GM23338 (cell line): ENCODE measurements at regions not wholly inside any gene's neighbourhood (a gene's known extent, or its start where the extent isn't known, plus 50 kb on each side); places are given as distances from the start of the nearest gene placed in this dataset.

Source experiments
- ATAC-seq: fragments of 200-7000 bp; cut with Tn5 transposase; 3 replicates; pipeline ENCODE4 v1.9.1; 2020
- DNase-seq: peaks from one replicate; pipeline ENCODE4 v3.0.0-alpha.2; 2015; ENCODE audit warnings: low spot score
- H2AFZ ChIP-seq: fragments of 200-600 bp; sonication (generic); 2 replicates; pipeline ENCODE4 v1.8.0; 2016; ENCODE audit warnings: antibody characterized with exemption, mild to moderate bottlenecking, moderate library complexity
- H3F3A ChIP-seq: fragments of 200-600 bp; sonication (generic); replicated peaks from 2 replicates; pipeline ENCODE4 v1.8.0; 2017; ENCODE audit warnings: antibody characterized with exemption, mixed run types, low read depth
- H3K27ac ChIP-seq: fragments of 200-600 bp; sonication (generic); 2 replicates; pipeline ENCODE4 v1.6.1; 2016; ENCODE audit warnings: low read depth
- H3K27me3 ChIP-seq: fragments of 200-600 bp; sonication (generic); 2 replicates; pipeline ENCODE4 v1.8.0; 2016; ENCODE audit warnings: mild to moderate bottlenecking, mixed run types, moderate library complexity; ENCODE audit not compliant: insufficient read depth
- H3K36me3 ChIP-seq: fragments of 200-600 bp; sonication (generic); 2 replicates; pipeline ENCODE4 v1.8.0; 2016; ENCODE audit warnings: mild to moderate bottlenecking; ENCODE audit not compliant: insufficient read depth
- H3K4me1 ChIP-seq: fragments of 200-600 bp; sonication (generic); 2 replicates; pipeline ENCODE4 v1.8.0; 2016; ENCODE audit warnings: mild to moderate bottlenecking, moderate library complexity; ENCODE audit not compliant: insufficient read depth
- H3K4me2 ChIP-seq: fragments of 200-600 bp; sonication (generic); 2 replicates; pipeline ENCODE4 v1.7.1; 2017; ENCODE audit warnings: mixed run types
- H3K4me3 ChIP-seq: fragments of 200-600 bp; sonication (generic); 2 replicates; pipeline ENCODE4 v1.6.1; 2016; ENCODE audit warnings: mixed run types
- H3K79me2 ChIP-seq: fragments of 200-600 bp; sonication (generic); replicated peaks from 2 replicates; pipeline ENCODE4 v1.8.0; 2017; ENCODE audit warnings: mild to moderate bottlenecking; ENCODE audit not compliant: insufficient read depth
- H3K9me2 ChIP-seq: fragments of 200-600 bp; sonication (generic); 2 replicates; pipeline ENCODE4 v1.8.0; 2017; ENCODE audit not compliant: insufficient read depth
- H4K20me1 ChIP-seq: fragments of 200-600 bp; sonication (generic); replicated peaks from 2 replicates; pipeline ENCODE4 v1.8.0; 2017; ENCODE audit warnings: mild to moderate bottlenecking; ENCODE audit not compliant: insufficient read depth
- H3K27ac Mint-ChIP-seq: 2 replicates; pipeline ENCODE4 v1.8.0; 2020; ENCODE audit warnings: inconsistent platforms, mild to moderate bottlenecking, moderate library complexity, mixed read lengths
- H3K27me3 Mint-ChIP-seq: 3 replicates; pipeline ENCODE4 v1.8.0; 2022; ENCODE audit warnings: low read depth, mild to moderate bottlenecking, moderate library complexity, mixed read lengths, inconsistent platforms; ENCODE audit not compliant: insufficient read depth, poor library complexity
- H3K36me3 Mint-ChIP-seq: 3 replicates; pipeline ENCODE4 v1.8.0; 2021; ENCODE audit warnings: low read depth, mild to moderate bottlenecking, inconsistent platforms, moderate library complexity, mixed read lengths
- H3K4me1 Mint-ChIP-seq: 3 replicates; pipeline ENCODE4 v1.8.0; 2020; ENCODE audit warnings: mild to moderate bottlenecking, inconsistent platforms, mixed read lengths
- H3K4me3 Mint-ChIP-seq: 3 replicates; pipeline ENCODE4 v1.8.0; 2021; ENCODE audit warnings: moderate library complexity, mild to moderate bottlenecking, inconsistent platforms, mixed read lengths
- H3K9me3 Mint-ChIP-seq: 3 replicates; pipeline ENCODE4 v1.8.0; 2020; ENCODE audit warnings: moderate library complexity, mild to moderate bottlenecking, inconsistent platforms, mixed read lengths
- CTCF ChIP-seq, 2 experiments: fragments of 200-600 bp in 1 of 2; sonication (generic) in 1 of 2; conservative IDR thresholded peaks; 2 replicates each; pipeline versions ENCODE4 v1.5.1 to v1.6.1; 2016 to 2017; ENCODE audit warnings: antibody characterized with exemption in 2 of 2, low read depth in 2 of 2, mild to moderate bottlenecking in 2 of 2, moderate library complexity in 1 of 2
- ETS1 ChIP-seq: IDR thresholded peaks from 2 replicates; pipeline ENCODE4 v1.6.1; 2016; ENCODE audit warnings: antibody characterized with exemption
- EZH2 ChIP-seq: fragments of 200-600 bp; sonication (generic); IDR thresholded peaks from one replicate; pipeline ENCODE4 v1.8.0; 2017; ENCODE audit warnings: antibody characterized with exemption, mild to moderate bottlenecking, low read depth; ENCODE audit not compliant: unreplicated experiment
- EZH2phosphoT487 ChIP-seq: fragments of 200-600 bp; sonication (generic); IDR thresholded peaks from one replicate; pipeline ENCODE4 v1.8.1; 2018; ENCODE audit warnings: antibody characterized with exemption; ENCODE audit not compliant: unreplicated experiment
- JUNB ChIP-seq: IDR thresholded peaks from one replicate; pipeline ENCODE4 v1.6.1; 2016; ENCODE audit warnings: antibody characterized with exemption; ENCODE audit not compliant: unreplicated experiment
- POLR2AphosphoS5 ChIP-seq: IDR thresholded peaks from 2 replicates; pipeline ENCODE4 v1.6.1; 2016; ENCODE audit warnings: antibody characterized with exemption, low read depth
- STAT1 ChIP-seq: IDR thresholded peaks from one replicate; pipeline ENCODE4 v1.6.1; 2016; ENCODE audit warnings: antibody characterized with exemption; ENCODE audit not compliant: unreplicated experiment
- ZNF114 ChIP-seq: fragments of 250-450 bp; sonication (Bioruptor Pico); IDR thresholded peaks from 2 replicates; pipeline ENCODE4 v1.5.0; 2020; ENCODE audit warnings: mild to moderate bottlenecking, moderate library complexity

- Mint-ChIP-seq H3K4me3 (no peak overlapping the region), H3K36me3 (no peaks in the 10 kb centered on the region), H3K9me3 (peaks cover 2% of the 10 kb centered on the region; the same call in 1 of the 3 replicates), H3K27me3 (peaks cover 11% of the 10 kb centered on the region), H3K4me1 (peaks cover 17% of the 10 kb centered on the region), H3K27ac (no peak overlapping the region)
- peaks cover 11% of the 10 kb centered on the region for H3K4me1 ChIP-seq
- ATAC-seq = peak; percentile 87
- 0 out of 2 replicates have a peak, but pooled peaks cover 6% of the 10 kb centered on the region for H3K9me2 ChIP-seq
- peak overlapping the region; percentile 52; the same call in 1 of the 2 replicates for H3K4me2 ChIP-seq
- H3K4me3 ChIP-seq = peak overlapping the region; percentile 6; the same call in 1 of the 2 replicates
- 0 out of 2 replicates have a peak overlapping the region, but pooled peaks have one; percentile 2 for H2AFZ ChIP-seq
- TF ChIP-seq EZH2phosphoT487 (no peak), STAT1 (no peak), CTCF (conservative IDR thresholded peaks at IDR 0.05; ENCODE audit: low read depth in 2 of 2) (no peak), ETS1 (no peak)
- DNase-seq = peak; percentile 57
- H3K79me2 ChIP-seq = no peaks in the 10 kb centered on the region
- no peaks in the 10 kb centered on the region for H3F3A ChIP-seq
- H3K27ac ChIP-seq = no peak overlapping the region
- H3K36me3 ChIP-seq = no peaks in the 10 kb centered on the region
- H4K20me1 ChIP-seq = no peaks in the 10 kb centered on the region
- H3K27me3 ChIP-seq = peaks cover 11% of the 10 kb centered on the region
These were observed 178.3 kb upstream of the GATA6 start for GRCh38 chr18:21991081-21991534.

GRCh38 chr18:21991886-21992285, 177.5 kb upstream of the GATA6 start:
- Mint-ChIP-seq H3K9me3 (peaks cover 2% of the 10 kb centered on the region; the same call in 1 of the 3 replicates), H3K27ac (no peak overlapping the region), H3K27me3 (peaks cover 11% of the 10 kb centered on the region), H3K36me3 (no peaks in the 10 kb centered on the region), H3K4me3 (no peak overlapping the region), H3K4me1 (peaks cover 17% of the 10 kb centered on the region)
- no peaks in the 10 kb centered on the region for H3K36me3 ChIP-seq
- H3K27ac ChIP-seq = no peak overlapping the region
- peaks cover 11% of the 10 kb centered on the region for H3K4me1 ChIP-seq
- H3K27me3 ChIP-seq = peaks cover 11% of the 10 kb centered on the region
- DNase-seq (peak; percentile 66), ATAC-seq (peak; percentile 66)
- H3K4me2 ChIP-seq = peak overlapping the region; percentile 52
- no peaks in the 10 kb centered on the region for H3F3A ChIP-seq
- no peaks in the 10 kb centered on the region for H4K20me1 ChIP-seq
- no peaks in the 10 kb centered on the region for H3K79me2 ChIP-seq
- H2AFZ ChIP-seq = no peak overlapping the region
- H3K4me3 ChIP-seq = peak overlapping the region; percentile 6; the same call in 1 of the 2 replicates
- 0 out of 2 replicates have a peak, but pooled peaks cover 6% of the 10 kb centered on the region for H3K9me2 ChIP-seq
- TF ChIP-seq JUNB = no peak
- TF ChIP-seq ETS1 = no peak
- TF ChIP-seq EZH2phosphoT487 = no peak
- no peak for TF ChIP-seq EZH2
- no peak for TF ChIP-seq ZNF114 (CRISPR knock-in tag)
- TF ChIP-seq CTCF (conservative IDR thresholded peaks at IDR 0.05; ENCODE audit: low read depth in 2 of 2) = no peak
- no peak for TF ChIP-seq STAT1
- no peak for TF ChIP-seq POLR2AphosphoS5
